Ishikawa (cell line): ENCODE measurements at regions not wholly inside any gene's neighbourhood (a gene's known extent, or its start where the extent isn't known, plus 50 kb on each side); places are given as distances from the start of the nearest gene placed in this dataset.

Experiments used
- CEBPB ChIP-seq: IDR thresholded peaks from 2 replicates; pipeline ENCODE4 v1.6.1; 2012
- EGR1 ChIP-seq: IDR thresholded peaks from 2 replicates; pipeline ENCODE4 v1.6.1; 2012

DNA sequence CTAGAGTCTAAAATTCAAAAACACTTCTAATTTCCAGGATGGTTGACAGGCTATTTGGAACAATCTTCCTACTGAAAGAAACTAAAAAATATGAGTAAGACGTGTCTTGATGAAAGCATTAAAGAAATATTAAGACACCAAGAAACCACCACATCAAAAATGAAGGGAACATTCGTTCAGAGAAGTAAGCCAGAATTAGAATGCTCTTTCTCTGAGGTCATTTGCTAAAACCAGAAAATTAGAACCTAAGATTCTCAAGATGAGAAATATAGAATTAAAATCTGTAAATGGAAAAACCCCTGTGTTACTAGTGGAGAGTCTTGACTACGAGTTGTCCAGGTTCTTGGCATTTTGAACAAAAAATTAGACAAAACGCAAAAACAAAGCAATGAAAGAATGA is 54.8 kb upstream of the YWHAQ start:
- no peak for TF ChIP-seq EGR1
- no peak for TF ChIP-seq CEBPB
